GM19468 (cell line): ENCODE measurements at regions not wholly inside any gene's neighbourhood (a gene's known extent, or its start where the extent isn't known, plus 50 kb on each side); places are given as distances from the start of the nearest gene placed in this dataset.

Experiments used
- ATAC-seq: cut with Tn5 transposase; IDR thresholded peaks from one replicate; pipeline ENCODE4 v1.9.1; 2021; ENCODE audit warnings: mild to moderate bottlenecking, moderate library complexity, moderate number of reproducible peaks; ENCODE audit not compliant: unreplicated experiment; ENCODE audit errors: extremely low read depth

DNA sequence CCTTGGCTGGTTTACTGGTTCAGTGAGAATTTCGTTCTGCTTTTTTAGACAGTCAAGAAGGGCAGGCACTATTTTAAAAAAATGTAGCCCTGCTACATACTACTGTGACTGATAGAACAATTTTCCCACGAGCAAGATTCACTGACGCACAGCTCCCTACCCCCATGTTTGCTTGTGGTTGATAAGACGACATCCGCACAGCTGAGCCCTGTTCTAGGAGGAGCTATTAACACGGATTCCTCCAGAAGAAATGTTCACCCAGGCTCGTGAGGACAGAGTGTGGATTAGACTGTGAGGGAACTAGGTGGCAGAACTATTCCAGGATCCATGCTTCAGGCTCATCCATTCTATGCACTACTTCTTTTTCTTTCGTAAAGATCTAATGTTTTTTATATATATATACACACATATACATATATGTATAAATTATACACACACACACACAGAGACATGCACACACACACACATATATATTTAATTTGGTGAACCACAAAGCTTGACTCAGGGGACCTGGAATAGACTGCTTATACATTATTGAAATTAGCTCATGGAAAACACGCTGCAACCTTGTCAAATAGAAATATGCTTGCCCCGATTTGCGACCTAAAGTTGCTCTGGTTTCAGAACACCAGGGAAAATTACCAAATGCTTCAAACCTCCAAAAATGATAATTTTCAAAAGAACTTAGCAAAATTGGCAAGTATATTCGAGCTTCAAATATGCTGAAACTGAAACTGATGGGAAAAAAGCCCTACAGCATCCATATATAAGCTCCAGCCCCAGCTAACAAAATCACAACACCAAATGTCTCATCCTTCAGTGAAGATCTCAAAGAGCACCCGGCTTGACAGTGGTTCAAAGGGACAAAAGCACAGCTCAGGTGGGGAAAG lies 370.4 kb downstream of the SOCS6 start:
- ATAC-seq, result no peak

DNA sequence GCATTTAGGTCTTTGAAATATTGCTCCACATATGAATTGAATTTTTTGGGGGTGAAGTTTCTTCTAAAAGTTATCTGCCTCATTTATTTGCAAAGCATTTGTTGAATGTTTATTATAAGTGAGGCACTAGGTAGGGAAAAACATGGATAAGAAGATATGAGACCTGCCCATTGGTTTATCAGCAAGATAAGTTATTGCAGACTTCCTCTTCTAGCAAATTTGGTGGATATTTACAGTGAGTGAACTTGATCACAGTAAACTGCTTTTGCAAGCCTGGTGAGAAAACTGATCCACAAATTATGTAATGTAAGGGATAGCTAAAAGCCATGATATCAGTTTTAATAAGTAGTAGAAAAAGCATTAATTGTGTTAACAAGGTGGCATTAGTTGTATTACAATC lies 364.8 kb downstream of the SOCS6 start:
- ATAC-seq, result no peak

DNA sequence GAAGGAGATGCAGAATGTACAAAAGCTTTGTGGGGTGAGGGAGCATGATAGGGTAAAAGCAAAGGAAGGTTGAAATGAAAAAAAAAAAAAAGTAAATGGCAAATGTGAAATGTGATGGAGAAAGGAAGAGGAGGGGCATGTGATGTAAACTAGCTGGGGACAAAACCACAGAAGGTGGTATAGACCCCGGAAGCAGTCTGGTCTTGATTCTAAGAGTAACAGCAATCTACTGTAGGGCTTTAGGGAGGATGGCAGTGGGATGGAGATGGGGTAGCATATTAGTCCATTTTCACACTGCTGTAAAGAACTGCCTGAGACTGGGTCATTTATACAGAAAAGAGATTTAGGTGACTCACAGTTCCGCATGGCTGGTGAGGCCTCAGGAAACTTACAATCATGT lies 362.0 kb downstream of the SOCS6 start:
- no peak for ATAC-seq

DNA sequence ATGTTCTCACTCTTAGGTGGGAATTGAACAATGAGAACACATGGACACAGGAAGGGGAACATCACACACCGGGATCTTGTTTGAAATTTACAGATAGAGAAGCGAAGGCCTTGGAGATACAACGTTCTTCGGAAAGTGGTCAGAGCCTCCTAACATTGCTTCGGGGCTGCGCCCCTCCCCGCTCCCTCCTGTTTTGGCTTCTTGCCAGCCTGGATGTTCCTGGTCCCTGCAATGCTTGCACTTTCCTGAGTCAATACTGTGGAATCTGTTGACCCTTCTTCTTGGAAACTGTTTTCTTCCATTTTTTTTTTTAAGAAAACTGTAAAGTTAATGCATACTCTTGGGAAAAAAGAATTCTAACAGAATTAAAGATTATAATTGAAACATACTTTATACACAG lies 360.8 kb downstream of the SOCS6 start:
- no peak for ATAC-seq

DNA sequence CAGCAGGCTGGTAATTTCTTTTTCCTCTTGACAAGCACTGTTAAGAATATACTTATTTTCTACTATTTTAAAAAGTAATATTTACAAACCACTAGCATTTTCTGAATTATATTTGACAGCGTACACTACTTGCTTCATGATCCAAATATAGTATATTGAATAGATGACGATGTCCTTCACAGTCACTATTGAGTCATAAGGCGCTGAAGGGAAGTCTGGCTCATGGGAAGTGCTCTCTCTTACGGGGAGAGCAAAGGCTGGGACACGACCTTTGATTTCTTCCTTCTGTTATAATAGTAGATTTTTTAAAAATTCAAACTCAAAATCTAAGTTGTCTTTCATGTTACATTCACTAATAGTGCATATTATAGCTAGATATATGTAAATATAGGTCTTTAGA lies 357.1 kb downstream of the SOCS6 start:
- no peak for ATAC-seq

DNA sequence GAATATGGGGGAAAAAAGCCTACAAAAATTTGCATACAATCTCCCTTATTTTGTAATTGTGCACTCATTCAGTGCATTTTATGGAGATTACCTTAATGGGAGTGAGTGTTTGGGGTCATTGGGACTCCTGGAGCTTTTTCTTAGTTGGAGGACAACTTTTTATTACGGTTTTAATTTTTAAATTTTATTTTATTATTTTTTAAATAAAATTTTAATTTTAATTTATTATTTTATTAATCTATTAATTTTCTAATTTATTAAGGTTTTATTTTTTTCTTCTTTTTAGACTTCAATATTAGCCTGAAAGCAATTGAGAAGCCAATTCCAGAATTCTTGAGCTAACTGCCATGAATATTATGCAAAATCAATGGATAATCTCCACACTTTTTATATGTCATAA lies 355.0 kb downstream of the SOCS6 start:
- ATAC-seq, result no peak

DNA sequence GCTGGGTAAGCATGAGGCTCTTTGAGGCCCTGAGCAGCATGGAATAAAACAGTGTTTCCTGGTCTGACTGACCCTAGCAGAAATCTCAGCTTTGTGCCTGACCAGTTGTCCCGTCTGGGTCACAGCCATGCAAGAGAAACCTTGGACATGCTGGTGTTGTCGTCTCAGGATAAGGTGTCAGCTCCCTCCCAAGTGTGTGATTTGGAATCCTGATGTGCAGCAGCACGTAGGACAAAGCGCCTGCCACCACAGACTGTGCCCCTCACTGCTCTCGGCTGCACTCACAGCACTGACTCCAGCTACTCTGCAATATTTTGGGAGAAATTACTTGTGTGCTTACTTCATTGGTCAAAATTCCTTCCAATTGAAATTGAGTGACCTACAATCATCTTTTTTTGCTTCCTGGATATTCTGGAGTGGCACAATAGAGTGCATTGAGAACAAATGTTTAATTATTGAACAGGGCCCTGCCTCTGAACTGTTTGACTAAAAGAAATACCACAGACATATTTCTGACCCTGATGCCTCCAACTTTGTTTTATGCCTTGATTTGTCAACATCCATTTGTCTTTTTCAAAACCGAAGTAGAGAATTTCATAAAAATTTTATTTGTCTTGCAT lies 352.4 kb downstream of the SOCS6 start:
- no peak for ATAC-seq

DNA sequence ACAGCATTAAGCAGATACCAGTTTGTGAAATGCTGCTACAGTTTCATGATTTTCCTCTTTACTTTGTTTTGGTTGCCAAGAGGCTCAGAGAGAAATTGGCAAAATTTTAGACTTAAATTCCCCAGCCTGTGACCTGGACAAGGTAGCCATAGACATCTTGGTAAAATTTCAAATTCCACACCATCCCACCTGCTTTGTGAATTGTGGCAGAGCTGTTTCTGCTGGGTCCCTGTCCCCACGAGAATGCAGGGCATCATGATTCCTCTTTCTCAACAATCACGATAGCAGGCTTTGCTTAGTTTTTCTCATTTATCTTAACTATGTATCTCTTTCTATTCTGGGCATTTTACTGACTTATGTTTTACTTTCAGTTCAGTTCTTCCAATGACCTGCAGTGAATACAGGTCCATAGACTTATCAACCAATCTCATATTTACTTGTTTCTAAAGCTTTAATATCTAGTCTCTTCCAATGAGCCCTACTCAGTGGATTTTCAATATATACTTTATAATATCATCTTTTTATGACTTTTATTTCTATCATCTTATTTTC lies 351.6 kb downstream of the SOCS6 start:
- ATAC-seq, result no peak

DNA sequence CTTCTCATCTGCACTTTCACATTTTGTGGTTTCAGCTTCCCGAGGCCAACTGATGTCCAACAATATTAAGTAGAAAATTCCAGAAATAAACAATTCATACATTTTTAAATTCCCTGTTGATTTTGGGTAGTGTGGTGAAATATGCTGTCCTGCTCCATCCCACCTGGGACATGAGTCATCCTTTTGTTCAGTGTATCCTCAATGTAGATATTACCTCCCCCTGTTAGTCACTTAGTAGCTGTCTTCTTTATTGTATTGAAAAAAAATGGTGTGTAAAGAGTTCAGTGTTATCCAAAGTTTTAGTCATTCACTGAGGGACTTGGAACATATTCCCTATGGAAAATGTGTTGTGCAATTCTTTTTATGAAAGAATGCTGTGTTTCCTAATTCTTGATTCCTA lies 348.1 kb downstream of the SOCS6 start:
- no peak for ATAC-seq

DNA sequence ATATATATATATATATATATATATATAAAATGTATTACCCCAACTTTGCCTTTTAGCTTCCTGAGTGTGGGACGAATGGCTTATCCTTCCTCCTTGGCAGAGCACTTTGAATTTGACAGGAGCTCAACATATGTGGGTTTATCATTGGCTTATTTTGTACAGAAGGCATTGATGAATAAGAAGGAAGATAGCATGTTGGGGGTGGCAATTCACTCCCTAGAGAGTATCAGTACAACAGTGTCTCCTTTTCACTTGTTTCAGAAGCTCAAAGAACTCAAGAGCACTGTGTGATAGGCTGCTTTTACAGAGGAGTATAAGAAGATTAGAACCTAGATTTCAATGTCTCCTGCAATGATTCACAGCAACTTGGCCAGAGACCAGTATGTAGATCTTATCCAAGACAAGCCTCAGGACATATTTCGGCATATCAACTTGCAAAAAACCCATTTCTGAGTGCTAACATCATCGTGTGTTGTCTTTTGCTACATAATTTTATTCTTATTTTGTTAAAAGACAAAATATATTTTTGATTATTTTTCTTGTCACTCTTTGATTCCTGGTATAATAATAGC lies 345.8 kb downstream of the SOCS6 start:
- ATAC-seq, result no peak

DNA sequence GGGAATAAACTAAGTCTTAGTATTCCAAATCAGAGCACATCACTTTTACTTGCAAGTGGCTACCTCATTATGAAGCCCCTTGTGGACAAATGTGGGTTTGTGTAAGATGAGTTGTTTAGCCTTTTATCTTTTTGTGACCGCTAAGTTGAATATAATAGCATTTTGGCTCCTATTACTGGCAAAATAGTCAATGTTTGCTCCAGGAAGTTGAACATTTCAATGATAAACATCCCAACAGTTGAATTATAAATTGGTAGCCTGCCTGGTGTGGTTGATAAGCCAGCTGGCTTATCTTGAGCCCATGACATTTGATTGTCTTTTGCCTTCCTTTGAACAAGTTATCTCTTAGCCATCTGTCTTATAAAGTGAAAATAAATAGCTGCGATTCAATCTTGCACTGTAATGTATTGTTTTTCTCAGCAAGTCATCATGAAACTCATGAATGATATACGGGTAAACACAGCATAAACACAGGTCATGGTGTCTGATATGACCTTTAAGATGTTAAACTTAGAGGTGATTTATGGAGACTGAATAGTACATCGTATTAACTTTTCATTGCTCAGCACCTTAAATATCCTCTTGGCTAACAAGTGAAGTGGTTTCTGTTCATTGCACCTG lies 338.4 kb downstream of the SOCS6 start:
- ATAC-seq, result no peak

DNA sequence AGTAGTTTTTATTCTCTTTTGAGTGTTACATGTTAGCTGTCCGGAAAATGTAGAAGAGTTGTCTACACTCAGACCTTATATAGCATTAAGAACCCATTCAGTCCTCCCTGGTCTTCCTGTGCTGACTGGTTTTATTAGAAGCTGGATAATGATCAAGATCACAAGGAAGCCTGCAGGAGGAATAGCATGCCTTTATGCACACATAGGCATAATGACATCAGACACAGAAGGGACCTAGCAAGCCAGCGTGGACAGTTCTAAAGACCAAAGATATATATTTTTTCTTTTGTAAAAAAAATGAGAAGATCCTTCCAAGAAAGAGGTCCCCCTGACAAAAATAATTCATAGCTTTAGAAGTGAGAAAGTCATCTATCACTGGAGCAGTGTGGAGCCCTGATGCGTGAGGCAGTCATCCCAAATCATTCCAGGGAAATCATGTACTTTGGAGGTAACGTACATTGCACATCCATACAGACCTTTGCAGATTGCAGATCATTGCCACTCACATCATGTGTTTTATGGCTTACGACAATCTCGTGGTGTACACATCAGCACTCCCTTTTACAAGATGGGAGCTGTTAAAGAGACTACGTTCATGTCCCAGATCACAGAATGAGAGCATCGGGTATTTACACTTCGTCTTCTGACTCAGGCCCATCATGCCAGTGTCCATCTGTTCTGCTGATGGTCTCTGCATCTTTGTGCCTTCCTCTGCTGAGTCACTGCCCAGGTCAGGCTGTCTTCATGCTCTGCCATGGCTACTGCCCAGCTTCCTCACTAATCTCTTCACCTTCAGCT lies 334.0 kb downstream of the SOCS6 start:
- ATAC-seq, result no peak

DNA sequence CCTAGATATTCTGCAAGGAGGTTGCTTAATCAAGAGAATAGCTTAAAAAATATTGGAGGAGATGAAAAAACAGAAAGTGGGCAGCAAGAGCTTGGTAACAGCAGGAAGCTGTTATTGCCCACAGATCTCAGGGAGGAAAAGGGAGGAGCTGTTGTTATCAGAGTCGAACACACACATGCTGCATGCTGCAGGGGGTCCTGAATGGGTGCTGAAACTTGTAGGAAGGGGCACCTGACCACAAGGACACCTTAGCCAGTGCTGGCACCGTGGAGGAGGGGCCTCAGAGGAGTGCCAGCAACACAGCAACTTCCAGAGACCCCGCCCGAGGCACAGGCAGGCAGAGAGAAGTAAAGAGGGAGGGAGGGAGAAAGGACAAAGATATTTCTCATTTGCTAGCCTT lies 332.9 kb downstream of the SOCS6 start:
- no peak for ATAC-seq

DNA sequence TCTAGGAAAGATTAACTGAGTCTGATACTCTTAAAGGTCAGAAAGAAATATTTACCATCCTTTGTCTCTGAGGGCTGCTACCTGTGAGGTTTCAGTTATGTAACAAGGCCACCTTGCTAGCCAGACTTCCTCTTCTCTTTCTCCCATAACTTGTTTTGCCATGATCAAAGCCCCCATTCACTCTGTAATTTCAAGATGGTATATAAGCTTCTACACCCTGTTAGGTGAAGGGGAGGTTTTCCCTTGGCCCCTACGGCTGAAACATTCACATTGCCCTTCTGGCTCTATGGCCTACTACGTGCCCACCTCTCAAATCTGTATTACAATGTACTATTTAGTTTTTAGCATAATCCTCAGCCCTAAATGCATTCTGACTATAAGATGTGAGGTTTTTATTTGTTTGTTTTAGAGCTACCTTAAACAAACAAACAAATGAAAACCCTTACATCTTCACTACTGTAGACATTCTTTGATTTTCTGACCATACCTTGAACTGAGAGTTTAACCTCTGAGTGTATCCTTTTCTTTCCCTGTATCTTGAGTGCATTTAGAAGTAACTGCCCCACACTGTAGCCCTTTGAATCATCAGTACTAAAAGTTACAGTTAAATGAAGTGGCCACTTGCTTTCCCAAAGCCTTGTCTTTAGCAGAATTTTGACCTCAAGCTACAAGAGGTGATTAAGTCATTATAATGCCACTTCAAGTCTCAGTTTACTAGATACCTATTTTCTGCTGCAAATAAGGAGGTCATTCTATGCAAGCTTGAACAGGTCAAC lies 332.2 kb downstream of the SOCS6 start:
- no peak for ATAC-seq

DNA sequence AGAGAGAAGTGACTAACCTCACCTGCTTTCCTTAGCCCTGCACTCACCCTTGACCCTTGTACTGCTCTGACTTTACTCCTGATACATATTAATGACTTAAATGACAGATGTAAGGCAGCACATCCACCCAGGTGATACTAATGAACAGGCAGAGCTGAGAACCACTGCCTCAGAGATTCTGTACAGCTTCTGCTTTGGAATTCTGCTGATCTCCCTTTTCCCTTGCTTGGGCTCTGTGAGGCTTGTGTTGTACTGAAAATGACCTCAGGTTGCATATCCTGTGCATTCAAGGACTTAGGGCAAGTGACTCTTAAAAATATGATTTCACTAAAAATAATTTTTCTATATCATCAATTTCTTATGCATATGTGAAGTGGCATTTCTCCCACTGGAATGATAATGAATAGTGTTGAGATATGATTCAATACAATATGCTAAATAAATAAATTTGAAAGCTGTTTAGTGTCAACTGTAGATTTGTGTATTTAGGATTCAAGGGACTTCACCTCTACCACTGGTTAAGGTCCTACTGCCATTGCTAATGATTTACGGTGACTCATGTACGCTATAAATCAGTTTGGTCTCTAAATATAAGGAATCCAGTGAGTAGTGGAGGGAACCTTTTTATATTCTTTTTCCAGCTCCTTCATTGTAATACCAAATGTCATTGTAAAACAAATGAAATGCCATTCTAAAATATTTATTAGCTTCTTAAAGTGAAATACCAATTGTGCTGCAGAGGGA lies 328.3 kb downstream of the SOCS6 start:
- no peak for ATAC-seq

DNA sequence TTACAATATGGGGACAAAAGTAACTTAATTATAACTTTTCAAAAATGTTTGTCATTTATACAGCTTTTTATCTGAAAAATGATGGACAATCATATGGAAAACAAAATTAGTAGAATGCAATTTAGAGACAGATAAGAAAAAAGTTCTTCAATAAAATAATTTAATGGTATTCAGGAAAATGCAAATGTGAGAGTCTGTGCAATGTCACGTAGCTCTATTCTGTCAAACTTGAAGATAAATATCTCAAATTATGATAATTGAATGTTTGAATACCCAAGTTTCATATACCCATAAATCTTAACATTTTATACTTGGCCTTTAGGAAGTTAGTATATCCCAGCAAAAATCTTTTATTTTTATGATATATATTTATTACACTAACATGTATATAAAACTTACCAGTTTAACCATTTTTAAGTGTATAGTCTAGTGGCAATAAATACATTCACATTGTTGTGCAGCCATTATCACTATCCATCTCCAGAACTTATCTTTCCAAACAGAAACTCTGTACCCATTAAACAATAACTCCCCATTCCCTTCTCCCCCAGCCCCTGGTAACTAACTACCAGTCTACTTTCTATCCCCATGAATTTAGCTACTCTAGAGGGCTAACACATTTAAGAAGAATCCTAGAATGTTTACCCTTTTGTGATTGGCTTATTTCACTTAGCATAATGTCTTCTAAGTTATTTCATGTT lies 311.5 kb downstream of the SOCS6 start:
- no peak for ATAC-seq

DNA sequence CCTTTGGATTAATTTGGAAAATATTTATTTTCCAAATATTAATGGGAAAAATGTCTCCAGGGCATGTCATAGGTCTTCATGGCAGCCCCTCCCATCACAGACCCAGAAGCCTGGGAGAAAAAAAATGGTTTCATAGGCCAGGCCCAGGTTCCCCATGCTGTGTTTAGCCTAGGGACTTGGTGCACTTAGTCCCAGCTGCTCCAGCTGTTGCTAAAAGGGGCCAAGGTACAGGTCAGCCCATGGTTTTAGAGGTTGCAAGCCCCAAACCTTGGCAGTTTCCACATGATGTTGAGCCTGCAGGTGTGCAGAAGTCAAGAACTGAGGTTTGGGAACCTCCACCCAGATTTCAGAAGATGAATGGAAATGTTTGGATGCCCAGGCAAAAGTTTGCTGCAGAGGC lies 309.6 kb downstream of the SOCS6 start:
- ATAC-seq, result no peak

DNA sequence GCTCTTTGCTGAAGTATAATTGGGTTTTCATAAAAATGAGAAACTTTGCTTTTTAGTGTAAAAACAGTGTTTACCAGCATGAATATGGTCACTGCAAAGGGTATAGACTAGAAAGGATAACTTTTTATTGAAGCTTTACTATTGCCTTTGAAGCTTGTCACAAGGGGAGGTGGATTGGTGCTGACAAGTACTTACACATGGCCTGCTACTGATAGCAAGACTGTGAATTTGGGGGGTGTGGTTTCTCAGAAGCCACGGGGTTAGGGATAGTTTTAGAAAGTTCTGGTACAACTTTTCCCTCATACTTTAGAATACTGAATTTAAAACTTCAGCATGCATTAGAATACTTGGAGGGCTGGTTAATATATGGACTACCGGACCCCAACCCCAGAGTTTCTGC lies 294.1 kb downstream of the SOCS6 start:
- no peak for ATAC-seq
